ENCODE measurements at regions not wholly inside any gene's neighbourhood (a gene's known extent, or its start where the extent isn't known, plus 50 kb on each side); places are given as distances from the start of the nearest gene placed in this dataset.

DNA sequence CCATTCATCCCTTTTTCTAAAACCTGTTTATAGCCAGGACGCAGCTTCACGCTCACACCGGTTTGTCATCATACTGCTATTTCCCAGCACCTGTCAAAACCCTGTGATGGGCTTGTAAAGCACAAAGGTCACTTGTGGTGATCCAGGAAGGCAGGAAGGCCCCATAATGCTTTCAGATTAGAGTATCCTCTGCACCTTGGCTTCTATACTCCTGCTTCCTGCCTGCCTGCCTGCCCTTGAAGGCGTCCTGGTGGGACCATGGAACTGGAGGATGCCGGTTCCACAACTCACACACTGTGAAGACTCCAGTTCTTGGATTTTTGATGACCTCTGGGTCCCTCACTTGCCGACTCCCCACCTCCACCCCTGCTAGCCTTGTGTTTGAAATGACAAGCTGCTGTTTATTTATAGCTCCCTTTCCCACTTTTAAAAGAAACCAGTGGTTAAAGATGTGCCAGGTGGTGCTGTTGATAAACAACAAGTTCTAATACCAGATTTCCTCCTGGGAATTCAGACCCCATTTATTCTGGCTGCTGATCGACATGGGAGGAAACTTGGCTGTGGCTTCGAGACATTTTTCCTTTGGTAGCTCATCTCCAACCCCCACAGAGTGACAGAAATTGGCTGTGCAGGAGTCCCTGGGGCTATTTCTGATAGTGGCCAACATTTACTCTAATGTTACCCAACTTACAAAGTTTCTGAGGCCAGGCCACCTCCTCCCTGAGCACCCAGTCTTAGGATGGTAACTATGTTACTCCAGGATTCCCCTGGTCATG lies 211.5 kb downstream of the KDR start:
- TF ChIP-seq CTCF (IDR thresholded peaks at IDR 0.05; ENCODE audit: insufficient read depth, low read length, poor library complexity, severe bottlenecking) (no peak), EZH2phosphoT487 (conservative IDR thresholded peaks at IDR 0.05; ENCODE audit: low read length) (no peak)
- H2AFZ ChIP-seq (ENCODE audit: low read depth, low read length, severe bottlenecking): no peak overlapping the region
- no peaks in the 10 kb centered on the region for H3K79me2 ChIP-seq (ENCODE audit: insufficient read depth, low read length)
- no peak overlapping the region for H3K4me2 ChIP-seq (ENCODE audit: low read depth, low read length, poor library complexity, severe bottlenecking)
- no peaks in the 10 kb centered on the region for H3K9me3 ChIP-seq (ENCODE audit: insufficient read depth, low read length)
- no peak overlapping the region for H3K27ac ChIP-seq (ENCODE audit: low read depth, low read length)
- H3K9ac ChIP-seq (ENCODE audit: low read length): no peak overlapping the region
- H3K4me3 ChIP-seq (ENCODE audit: insufficient read depth, low read length, poor library complexity, severe bottlenecking): no peak overlapping the region
- no peaks in the 10 kb centered on the region for H4K20me1 ChIP-seq (ENCODE audit: low read depth, low read length)
- no peaks in the 10 kb centered on the region for H3K9me2 ChIP-seq (replicated peaks; ENCODE audit: insufficient read depth, low read length)
- no peaks in the 10 kb centered on the region for H3K27me3 ChIP-seq (ENCODE audit: low read length)
- H3F3A ChIP-seq (ENCODE audit: insufficient read depth): no peaks in the 10 kb centered on the region
- no peaks in the 10 kb centered on the region for H3K36me3 ChIP-seq (ENCODE audit: low read length)

DNA sequence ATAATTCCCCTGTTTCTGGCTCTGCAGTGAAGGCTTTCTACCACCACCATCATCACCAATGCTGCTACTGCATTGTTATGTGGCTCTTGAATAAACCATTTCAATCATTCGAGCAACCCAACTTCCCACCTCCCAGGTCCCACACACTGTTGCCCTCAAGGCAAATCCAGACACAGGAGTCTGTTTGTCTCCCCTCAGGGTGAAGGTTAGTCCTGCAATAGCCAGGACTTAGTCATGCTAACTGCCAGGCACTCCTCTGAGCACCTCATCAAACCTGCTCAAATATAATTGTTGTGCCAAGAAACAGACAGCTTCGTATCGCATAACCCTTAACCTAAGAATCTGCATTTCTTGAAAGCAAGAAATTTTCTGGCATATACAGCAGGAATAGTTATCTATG lies 213.2 kb downstream of the KDR start:
- no peak overlapping the region for H3K4me2 ChIP-seq (ENCODE audit: low read depth, low read length, poor library complexity, severe bottlenecking)
- H2AFZ ChIP-seq (ENCODE audit: low read depth, low read length, severe bottlenecking): no peak overlapping the region
- H3K9ac ChIP-seq (ENCODE audit: low read length): no peak overlapping the region
- no peaks in the 10 kb centered on the region for H3F3A ChIP-seq (ENCODE audit: insufficient read depth)
- H3K9me3 ChIP-seq (ENCODE audit: insufficient read depth, low read length): no peaks in the 10 kb centered on the region
- no peaks in the 10 kb centered on the region for H3K27me3 ChIP-seq (ENCODE audit: low read length)
- H4K20me1 ChIP-seq (ENCODE audit: low read depth, low read length): no peaks in the 10 kb centered on the region
- H3K79me2 ChIP-seq (ENCODE audit: insufficient read depth, low read length): no peaks in the 10 kb centered on the region
- no peak overlapping the region for H3K27ac ChIP-seq (ENCODE audit: low read depth, low read length)
- no peak overlapping the region for H3K4me3 ChIP-seq (ENCODE audit: insufficient read depth, low read length, poor library complexity, severe bottlenecking)
- no peak for TF ChIP-seq CTCF (IDR thresholded peaks at IDR 0.05; ENCODE audit: insufficient read depth, low read length, poor library complexity, severe bottlenecking)
- no peak for TF ChIP-seq EZH2phosphoT487 (conservative IDR thresholded peaks at IDR 0.05; ENCODE audit: low read length)
- no peaks in the 10 kb centered on the region for H3K9me2 ChIP-seq (replicated peaks; ENCODE audit: insufficient read depth, low read length)
- H3K36me3 ChIP-seq (ENCODE audit: low read length): no peaks in the 10 kb centered on the region

GRCh38 chr4:54909961-54910360 lies 215.4 kb downstream of the KDR start:
- H3K36me3 ChIP-seq (ENCODE audit: low read length): no peaks in the 10 kb centered on the region
- H3K27me3 ChIP-seq (ENCODE audit: low read length): no peaks in the 10 kb centered on the region
- H3K4me3 ChIP-seq (ENCODE audit: insufficient read depth, low read length, poor library complexity, severe bottlenecking): no peak overlapping the region
- H3K9me2 ChIP-seq (replicated peaks; ENCODE audit: insufficient read depth, low read length): no peaks in the 10 kb centered on the region
- H3K9me3 ChIP-seq (ENCODE audit: insufficient read depth, low read length): no peaks in the 10 kb centered on the region
- H3F3A ChIP-seq (ENCODE audit: insufficient read depth): no peaks in the 10 kb centered on the region
- no peak overlapping the region for H3K27ac ChIP-seq (ENCODE audit: low read depth, low read length)
- H3K4me2 ChIP-seq (ENCODE audit: low read depth, low read length, poor library complexity, severe bottlenecking): no peak overlapping the region
- no peak overlapping the region for H3K9ac ChIP-seq (ENCODE audit: low read length)
- TF ChIP-seq CTCF (IDR thresholded peaks at IDR 0.05; ENCODE audit: insufficient read depth, low read length, poor library complexity, severe bottlenecking) (no peak), EZH2phosphoT487 (conservative IDR thresholded peaks at IDR 0.05; ENCODE audit: low read length) (no peak)
- H3K79me2 ChIP-seq (ENCODE audit: insufficient read depth, low read length): no peaks in the 10 kb centered on the region
- no peak overlapping the region for H2AFZ ChIP-seq (ENCODE audit: low read depth, low read length, severe bottlenecking)
- H4K20me1 ChIP-seq (ENCODE audit: low read depth, low read length): no peaks in the 10 kb centered on the region

Data from SU-DHL-6 (cell line).